Stimulated activated memory B cell treated with anti-CD40 and anti-IgM and Interleukin-4, amounts not matched to agents 10 μg/mL and 1 μg/mL and 100 μg/mL, for 72 hours (primary cell): ENCODE measurements at regions not wholly inside any gene's neighbourhood (a gene's known extent, or its start where the extent isn't known, plus 50 kb on each side); places are given as distances from the start of the nearest gene placed in this dataset.

ENCODE experiments used
- ATAC-seq: fragments of 150-1000 bp; cut with Tn5 transposase; 2 replicates; pipeline ENCODE4 v1.10.0; 2021
- H3K27ac Mint-ChIP-seq: one replicate; pipeline ENCODE4 v1.8.0; 2022; ENCODE audit warnings: mild to moderate bottlenecking, mixed read lengths
- H3K27me3 Mint-ChIP-seq: one replicate; pipeline ENCODE4 v1.8.0; 2022; ENCODE audit warnings: mixed read lengths
- H3K36me3 Mint-ChIP-seq: one replicate; pipeline ENCODE4 v1.8.0; 2022; ENCODE audit warnings: mixed read lengths
- H3K4me1 Mint-ChIP-seq: one replicate; pipeline ENCODE4 v1.8.0; 2022; ENCODE audit warnings: mixed read lengths
- H3K4me3 Mint-ChIP-seq: one replicate; pipeline ENCODE4 v1.8.0; 2022; ENCODE audit warnings: mild to moderate bottlenecking, moderate library complexity, mixed read lengths
- H3K9me3 Mint-ChIP-seq: one replicate; pipeline ENCODE4 v1.8.0; 2022; ENCODE audit warnings: mixed read lengths

- Mint-ChIP-seq H3K27me3 (no peaks in the 10 kb centered on the region), H3K27ac (no peak overlapping the region), H3K4me1 (no peaks in the 10 kb centered on the region), H3K4me3 (no peak overlapping the region), H3K9me3 (no peaks in the 10 kb centered on the region), H3K36me3 (no peaks in the 10 kb centered on the region)
- ATAC-seq = no peak
Observed at GRCh38 chr10:109450702-109451101, 472.6 kb downstream of the XPNPEP1 start.

GRCh38 chr10:109433434-109433833 is 489.9 kb downstream of the XPNPEP1 start:
- H3K4me3 Mint-ChIP-seq = no peak overlapping the region
- no peaks in the 10 kb centered on the region for H3K27me3 Mint-ChIP-seq
- ATAC-seq = no peak
- H3K27ac Mint-ChIP-seq = no peak overlapping the region
- no peaks in the 10 kb centered on the region for H3K4me1 Mint-ChIP-seq
- no peaks in the 10 kb centered on the region for H3K36me3 Mint-ChIP-seq
- H3K9me3 Mint-ChIP-seq = peaks cover 5% of the 10 kb centered on the region

GRCh38 chr10:109432281-109432680 is 491.0 kb downstream of the XPNPEP1 start:
- no peaks in the 10 kb centered on the region for H3K4me1 Mint-ChIP-seq
- no peak overlapping the region for H3K4me3 Mint-ChIP-seq
- H3K9me3 Mint-ChIP-seq = peaks cover 5% of the 10 kb centered on the region
- ATAC-seq = no peak
- no peaks in the 10 kb centered on the region for H3K27me3 Mint-ChIP-seq
- no peaks in the 10 kb centered on the region for H3K36me3 Mint-ChIP-seq
- H3K27ac Mint-ChIP-seq = no peak overlapping the region

- Mint-ChIP-seq H3K4me1 (no peaks in the 10 kb centered on the region), H3K9me3 (peaks cover 5% of the 10 kb centered on the region), H3K27me3 (no peaks in the 10 kb centered on the region), H3K36me3 (no peaks in the 10 kb centered on the region), H3K4me3 (no peak overlapping the region), H3K27ac (no peak overlapping the region)
- ATAC-seq = no peak
Observed at GRCh38 chr10:109430799-109431198, 492.5 kb downstream of the XPNPEP1 start.

GRCh38 chr10:109430043-109430760 is 493.1 kb downstream of the XPNPEP1 start:
- H3K9me3 Mint-ChIP-seq = peaks cover 5% of the 10 kb centered on the region
- no peak for ATAC-seq
- H3K4me1 Mint-ChIP-seq = no peaks in the 10 kb centered on the region
- no peak overlapping the region for H3K4me3 Mint-ChIP-seq
- H3K36me3 Mint-ChIP-seq = no peaks in the 10 kb centered on the region
- H3K27ac Mint-ChIP-seq = no peak overlapping the region
- H3K27me3 Mint-ChIP-seq = no peaks in the 10 kb centered on the region

GRCh38 chr10:109428775-109429491 is 494.4 kb downstream of the XPNPEP1 start:
- no peak for ATAC-seq
- Mint-ChIP-seq H3K4me1 (no peaks in the 10 kb centered on the region), H3K27ac (no peak overlapping the region), H3K4me3 (no peak overlapping the region), H3K36me3 (no peaks in the 10 kb centered on the region), H3K27me3 (no peaks in the 10 kb centered on the region), H3K9me3 (no peaks in the 10 kb centered on the region)

GRCh38 chr10:109427411-109427810 is 495.9 kb downstream of the XPNPEP1 start:
- Mint-ChIP-seq H3K4me1 (no peaks in the 10 kb centered on the region), H3K27me3 (no peaks in the 10 kb centered on the region), H3K27ac (no peak overlapping the region), H3K9me3 (no peaks in the 10 kb centered on the region), H3K36me3 (no peaks in the 10 kb centered on the region), H3K4me3 (no peak overlapping the region)
- ATAC-seq = no peak

GRCh38 chr10:109426987-109427386 is 496.3 kb downstream of the XPNPEP1 start:
- Mint-ChIP-seq H3K4me1 (no peaks in the 10 kb centered on the region), H3K27me3 (no peaks in the 10 kb centered on the region), H3K9me3 (no peaks in the 10 kb centered on the region), H3K27ac (no peak overlapping the region), H3K4me3 (no peak overlapping the region), H3K36me3 (no peaks in the 10 kb centered on the region)
- no peak for ATAC-seq

- ATAC-seq = no peak
Observed at GRCh38 chr10:109418795-109419194, 504.5 kb downstream of the XPNPEP1 start.

GRCh38 chr10:109417803-109418202 is 505.5 kb downstream of the XPNPEP1 start:
- Mint-ChIP-seq H3K27me3 (no peaks in the 10 kb centered on the region), H3K9me3 (peaks cover 5% of the 10 kb centered on the region), H3K4me1 (no peaks in the 10 kb centered on the region), H3K27ac (no peak overlapping the region), H3K36me3 (no peaks in the 10 kb centered on the region), H3K4me3 (no peak overlapping the region)
- ATAC-seq = no peak

More at GRCh38 chr10:109418795-109419194, 504.5 kb downstream of the XPNPEP1 start:
- peaks cover 5% of the 10 kb centered on the region for H3K9me3 Mint-ChIP-seq
- no peaks in the 10 kb centered on the region for H3K36me3 Mint-ChIP-seq
- no peaks in the 10 kb centered on the region for H3K27me3 Mint-ChIP-seq
- no peak overlapping the region for H3K27ac Mint-ChIP-seq
- H3K4me3 Mint-ChIP-seq = no peak overlapping the region
- H3K4me1 Mint-ChIP-seq = no peaks in the 10 kb centered on the region

- no peak overlapping the region for H3K4me3 Mint-ChIP-seq
- no peak overlapping the region for H3K27ac Mint-ChIP-seq
- H3K4me1 Mint-ChIP-seq = no peaks in the 10 kb centered on the region
- H3K9me3 Mint-ChIP-seq = peaks cover 2% of the 10 kb centered on the region
- no peaks in the 10 kb centered on the region for H3K36me3 Mint-ChIP-seq
- H3K27me3 Mint-ChIP-seq = no peaks in the 10 kb centered on the region
- ATAC-seq = no peak
Observed at GRCh38 chr10:109412353-109412752, 511.0 kb downstream of the XPNPEP1 start.

GRCh38 chr10:109411917-109412316 is 511.4 kb downstream of the XPNPEP1 start:
- H3K4me1 Mint-ChIP-seq = no peaks in the 10 kb centered on the region

GRCh38 chr10:109405338-109405737 is 518.0 kb downstream of the XPNPEP1 start:
- Mint-ChIP-seq H3K9me3 (no peaks in the 10 kb centered on the region), H3K4me1 (no peaks in the 10 kb centered on the region), H3K4me3 (no peak overlapping the region), H3K27ac (no peak overlapping the region), H3K27me3 (no peaks in the 10 kb centered on the region), H3K36me3 (no peaks in the 10 kb centered on the region)
- ATAC-seq = no peak

More at GRCh38 chr10:109411917-109412316, 511.4 kb downstream of the XPNPEP1 start:
- Mint-ChIP-seq H3K27ac (no peak overlapping the region), H3K36me3 (no peaks in the 10 kb centered on the region), H3K4me3 (no peak overlapping the region), H3K9me3 (peaks cover 2% of the 10 kb centered on the region), H3K27me3 (no peaks in the 10 kb centered on the region)
- ATAC-seq = no peak

GRCh38 chr10:109403551-109403950 is 519.8 kb downstream of the XPNPEP1 start:
- Mint-ChIP-seq H3K27me3 (no peaks in the 10 kb centered on the region), H3K36me3 (no peaks in the 10 kb centered on the region), H3K9me3 (no peaks in the 10 kb centered on the region), H3K4me3 (no peak overlapping the region), H3K4me1 (no peaks in the 10 kb centered on the region), H3K27ac (no peak overlapping the region)
- no peak for ATAC-seq

GRCh38 chr10:109393425-109393824 is 529.9 kb downstream of the XPNPEP1 start:
- no peaks in the 10 kb centered on the region for H3K27me3 Mint-ChIP-seq

GRCh38 chr10:109386921-109387320 is 536.4 kb downstream of the XPNPEP1 start:
- no peak overlapping the region for H3K4me3 Mint-ChIP-seq
- ATAC-seq = no peak
- H3K4me1 Mint-ChIP-seq = no peaks in the 10 kb centered on the region

More at GRCh38 chr10:109393425-109393824, 529.9 kb downstream of the XPNPEP1 start:
- no peak overlapping the region for H3K27ac Mint-ChIP-seq
- no peaks in the 10 kb centered on the region for H3K4me1 Mint-ChIP-seq
- H3K4me3 Mint-ChIP-seq = no peak overlapping the region
- no peaks in the 10 kb centered on the region for H3K36me3 Mint-ChIP-seq
- ATAC-seq = no peak
- no peaks in the 10 kb centered on the region for H3K9me3 Mint-ChIP-seq

More at GRCh38 chr10:109386921-109387320, 536.4 kb downstream of the XPNPEP1 start:
- Mint-ChIP-seq H3K27ac (no peak overlapping the region), H3K9me3 (peaks cover 3% of the 10 kb centered on the region), H3K27me3 (no peaks in the 10 kb centered on the region), H3K36me3 (no peaks in the 10 kb centered on the region)
